Stomach (tissue), 4 donors: ENCODE measurements at regions not wholly inside any gene's neighbourhood (a gene's known extent, or its start where the extent isn't known, plus 50 kb on each side); places are given as distances from the start of the nearest gene placed in this dataset.

Experiments
- EP300 ChIP-seq: sonication (generic); formaldehyde crosslinking; IDR thresholded peaks from one replicate; pipeline ENCODE4 v1.6.1; 2017; ENCODE audit warnings: antibody characterized with exemption
- POLR2A ChIP-seq, 4 donors: fragments of 450-650 bp; IDR thresholded peaks; one replicate each; pipeline ENCODE4 v1.6.1; 2016; ENCODE audit warnings: antibody characterized with exemption in 4 of 4, control low read depth in 2 of 4, mild to moderate bottlenecking in 1 of 4, moderate library complexity in 1 of 4
- TF ChIP-seq, protein P1 (sequence below), 7 experiments: fragments of 450-650 bp in 4 of 7; fragments of 200-600 bp in 3 of 7; sonication (generic) in 3 of 7; IDR thresholded peaks; one replicate each; pipeline ENCODE4 v1.5.1; 2016 to 2019; ENCODE audit warnings: antibody characterized with exemption in 7 of 7, control low read depth in 2 of 7, mild to moderate bottlenecking in 1 of 7

DNA sequence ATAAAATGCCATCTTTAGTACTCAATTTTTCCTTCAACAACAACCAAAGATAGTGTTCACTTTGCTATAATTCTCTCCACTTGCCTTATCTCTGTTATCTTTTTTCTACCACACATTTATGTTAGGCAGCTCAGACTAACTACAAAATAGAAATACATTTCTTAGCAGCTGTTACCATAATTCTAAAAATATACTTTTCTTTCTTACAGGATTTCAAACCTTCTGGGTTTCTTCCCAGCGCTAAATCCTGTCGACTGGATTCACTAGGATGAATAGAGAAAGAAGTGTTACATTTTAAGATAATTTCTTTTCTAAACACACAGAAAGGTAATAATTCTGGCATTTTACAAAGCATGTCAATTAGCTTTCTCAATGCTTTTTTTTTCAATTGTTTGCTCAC, 105.5 kb upstream of the GK2 start:
- TF ChIP-seq, protein P1, sequence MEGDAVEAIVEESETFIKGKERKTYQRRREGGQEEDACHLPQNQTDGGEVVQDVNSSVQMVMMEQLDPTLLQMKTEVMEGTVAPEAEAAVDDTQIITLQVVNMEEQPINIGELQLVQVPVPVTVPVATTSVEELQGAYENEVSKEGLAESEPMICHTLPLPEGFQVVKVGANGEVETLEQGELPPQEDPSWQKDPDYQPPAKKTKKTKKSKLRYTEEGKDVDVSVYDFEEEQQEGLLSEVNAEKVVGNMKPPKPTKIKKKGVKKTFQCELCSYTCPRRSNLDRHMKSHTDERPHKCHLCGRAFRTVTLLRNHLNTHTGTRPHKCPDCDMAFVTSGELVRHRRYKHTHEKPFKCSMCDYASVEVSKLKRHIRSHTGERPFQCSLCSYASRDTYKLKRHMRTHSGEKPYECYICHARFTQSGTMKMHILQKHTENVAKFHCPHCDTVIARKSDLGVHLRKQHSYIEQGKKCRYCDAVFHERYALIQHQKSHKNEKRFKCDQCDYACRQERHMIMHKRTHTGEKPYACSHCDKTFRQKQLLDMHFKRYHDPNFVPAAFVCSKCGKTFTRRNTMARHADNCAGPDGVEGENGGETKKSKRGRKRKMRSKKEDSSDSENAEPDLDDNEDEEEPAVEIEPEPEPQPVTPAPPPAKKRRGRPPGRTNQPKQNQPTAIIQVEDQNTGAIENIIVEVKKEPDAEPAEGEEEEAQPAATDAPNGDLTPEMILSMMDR (IDR thresholded peaks at IDR 0.05), result no peak
- TF ChIP-seq EP300, result no peak
- TF ChIP-seq POLR2A (IDR thresholded peaks at IDR 0.05), result no peak
